ENCODE measurements at regions not wholly inside any gene's neighbourhood (a gene's known extent, or its start where the extent isn't known, plus 50 kb on each side); places are given as distances from the start of the nearest gene placed in this dataset.

DNA sequence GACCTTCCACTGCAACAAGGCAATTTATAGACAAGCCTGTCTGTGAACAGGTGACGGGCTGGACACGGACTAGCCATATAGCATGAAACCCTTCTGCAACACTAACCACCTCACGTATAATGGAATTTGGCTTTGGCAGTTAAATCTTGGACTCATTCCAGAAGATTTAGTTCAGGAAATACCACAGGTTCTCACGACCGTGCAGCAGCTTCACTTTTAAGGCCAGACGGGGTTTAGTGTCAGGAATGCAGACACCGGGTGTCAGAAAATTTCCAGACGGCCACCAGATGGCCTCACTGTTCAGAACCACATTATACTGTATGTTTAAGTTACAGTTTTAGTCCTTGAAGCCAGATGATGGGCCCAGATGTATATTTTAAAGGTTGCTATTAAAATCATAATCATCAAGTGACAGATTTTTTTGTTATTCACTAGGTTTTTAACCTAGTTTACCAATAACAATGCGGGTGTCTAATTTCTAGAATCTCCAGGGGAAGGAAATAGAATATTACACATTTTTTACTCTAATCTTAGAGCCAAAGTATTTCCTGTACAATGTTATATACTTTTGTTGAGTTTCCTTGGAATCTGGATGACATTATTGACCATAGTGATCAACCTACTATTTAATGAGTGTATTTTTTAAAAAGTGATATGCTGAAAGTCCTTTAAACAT lies 90.5 kb upstream of the TMPO start:
- TF ChIP-seq POLR2A (IDR thresholded peaks at IDR 0.05) = no peak
- TF ChIP-seq, protein P1, sequence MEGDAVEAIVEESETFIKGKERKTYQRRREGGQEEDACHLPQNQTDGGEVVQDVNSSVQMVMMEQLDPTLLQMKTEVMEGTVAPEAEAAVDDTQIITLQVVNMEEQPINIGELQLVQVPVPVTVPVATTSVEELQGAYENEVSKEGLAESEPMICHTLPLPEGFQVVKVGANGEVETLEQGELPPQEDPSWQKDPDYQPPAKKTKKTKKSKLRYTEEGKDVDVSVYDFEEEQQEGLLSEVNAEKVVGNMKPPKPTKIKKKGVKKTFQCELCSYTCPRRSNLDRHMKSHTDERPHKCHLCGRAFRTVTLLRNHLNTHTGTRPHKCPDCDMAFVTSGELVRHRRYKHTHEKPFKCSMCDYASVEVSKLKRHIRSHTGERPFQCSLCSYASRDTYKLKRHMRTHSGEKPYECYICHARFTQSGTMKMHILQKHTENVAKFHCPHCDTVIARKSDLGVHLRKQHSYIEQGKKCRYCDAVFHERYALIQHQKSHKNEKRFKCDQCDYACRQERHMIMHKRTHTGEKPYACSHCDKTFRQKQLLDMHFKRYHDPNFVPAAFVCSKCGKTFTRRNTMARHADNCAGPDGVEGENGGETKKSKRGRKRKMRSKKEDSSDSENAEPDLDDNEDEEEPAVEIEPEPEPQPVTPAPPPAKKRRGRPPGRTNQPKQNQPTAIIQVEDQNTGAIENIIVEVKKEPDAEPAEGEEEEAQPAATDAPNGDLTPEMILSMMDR (IDR thresholded peaks at IDR 0.05) = peak in 5 of 7 experiments; percentile 50 to 62 (median 60)
- no peak for TF ChIP-seq EP300 (IDR thresholded peaks at IDR 0.05)
- peak in 1 of 3 donors; percentile 22 for TF ChIP-seq POLR2AphosphoS5 (IDR thresholded peaks at IDR 0.05)

All from stomach (tissue), 4 donors.